ENCODE measurements at regions not wholly inside any gene's neighbourhood (a gene's known extent, or its start where the extent isn't known, plus 50 kb on each side); places are given as distances from the start of the nearest gene placed in this dataset.

DNA sequence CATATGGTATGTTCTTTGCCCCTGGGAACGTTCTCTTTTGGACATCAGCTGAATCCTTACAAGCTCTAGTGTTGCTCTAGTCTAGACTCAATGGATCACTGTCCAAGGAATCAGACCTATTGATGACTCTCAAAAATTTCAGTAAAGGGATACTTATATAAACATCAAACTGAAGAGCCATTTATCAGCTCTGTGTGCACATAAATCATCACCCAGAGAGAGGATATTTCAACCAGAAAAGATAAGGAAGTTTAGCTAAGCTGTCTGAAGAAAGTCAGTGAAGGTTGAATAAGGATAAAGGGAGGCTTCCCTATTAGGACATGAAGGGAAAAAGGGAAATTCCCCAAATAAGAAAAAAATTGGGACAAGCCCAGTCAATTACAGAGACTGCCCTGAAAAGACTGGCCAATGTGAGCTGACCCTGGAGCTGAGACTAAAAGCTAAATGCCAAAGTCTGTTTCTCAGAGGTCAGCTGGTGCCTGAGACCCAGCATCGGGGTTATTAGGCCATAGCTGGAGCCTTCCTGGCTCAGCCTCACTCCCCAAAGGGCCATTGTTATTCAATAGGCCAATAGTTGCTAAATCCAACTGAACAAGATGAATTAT, 424.1 kb upstream of the THBS1 start:
- no peak for DNase-seq

DNA sequence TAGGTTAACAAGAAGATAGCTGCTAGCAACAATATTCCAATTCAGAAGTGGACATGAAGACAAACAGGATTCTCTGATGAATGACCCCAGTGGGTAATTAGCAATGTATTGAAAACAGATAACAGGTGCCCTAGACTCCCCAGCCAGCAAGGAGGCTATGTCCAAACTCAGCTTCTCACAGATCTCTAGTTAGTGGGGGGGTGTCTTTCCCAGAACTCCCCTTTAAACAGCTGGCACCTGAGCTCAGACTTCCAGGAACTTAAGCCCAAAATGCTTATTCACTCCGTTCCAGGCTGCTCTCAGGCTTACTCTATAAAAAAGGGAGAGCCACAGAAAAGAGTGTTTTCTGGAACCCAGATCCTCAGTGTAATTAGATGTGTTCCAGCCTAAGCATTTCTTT, 423.0 kb upstream of the THBS1 start:
- no peak for DNase-seq

DNA sequence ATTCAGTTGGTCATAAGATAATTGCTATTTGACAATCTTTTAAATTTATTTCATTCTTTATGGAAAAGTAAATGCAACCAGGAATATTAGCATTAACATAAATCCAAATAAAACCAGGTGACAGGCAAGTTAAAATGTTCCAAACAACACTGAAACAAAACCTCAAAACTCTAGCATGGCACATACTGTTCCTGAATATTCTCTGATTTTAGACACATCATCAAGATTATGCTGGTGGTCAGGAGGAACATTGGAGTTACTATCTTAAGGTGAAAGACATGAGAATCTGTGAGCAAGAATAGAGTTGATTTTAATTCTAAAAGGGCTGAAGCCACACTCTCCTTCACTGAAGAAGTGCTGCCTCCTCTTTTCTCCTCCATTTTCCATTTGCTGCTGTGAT, 421.0 kb upstream of the THBS1 start:
- no peak for DNase-seq

DNA sequence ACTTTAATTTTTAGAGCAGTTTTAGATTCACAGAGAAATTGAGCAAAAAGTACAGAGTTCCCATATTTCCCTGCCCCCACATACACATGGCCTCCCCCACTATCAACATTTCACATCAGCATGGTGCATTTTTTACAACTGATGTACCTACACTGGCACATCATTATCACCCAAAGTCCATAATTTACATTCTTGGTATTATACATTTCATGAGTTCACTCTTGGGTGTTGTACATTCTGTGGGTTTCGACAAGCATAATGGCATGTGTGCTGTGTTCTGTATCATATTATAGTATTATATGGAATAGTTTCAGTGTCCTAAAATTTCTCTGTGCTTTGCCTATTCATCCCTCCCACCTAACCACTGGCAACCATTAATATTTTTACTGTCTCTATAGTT, 419.8 kb upstream of the THBS1 start:
- no peak for DNase-seq

DNA sequence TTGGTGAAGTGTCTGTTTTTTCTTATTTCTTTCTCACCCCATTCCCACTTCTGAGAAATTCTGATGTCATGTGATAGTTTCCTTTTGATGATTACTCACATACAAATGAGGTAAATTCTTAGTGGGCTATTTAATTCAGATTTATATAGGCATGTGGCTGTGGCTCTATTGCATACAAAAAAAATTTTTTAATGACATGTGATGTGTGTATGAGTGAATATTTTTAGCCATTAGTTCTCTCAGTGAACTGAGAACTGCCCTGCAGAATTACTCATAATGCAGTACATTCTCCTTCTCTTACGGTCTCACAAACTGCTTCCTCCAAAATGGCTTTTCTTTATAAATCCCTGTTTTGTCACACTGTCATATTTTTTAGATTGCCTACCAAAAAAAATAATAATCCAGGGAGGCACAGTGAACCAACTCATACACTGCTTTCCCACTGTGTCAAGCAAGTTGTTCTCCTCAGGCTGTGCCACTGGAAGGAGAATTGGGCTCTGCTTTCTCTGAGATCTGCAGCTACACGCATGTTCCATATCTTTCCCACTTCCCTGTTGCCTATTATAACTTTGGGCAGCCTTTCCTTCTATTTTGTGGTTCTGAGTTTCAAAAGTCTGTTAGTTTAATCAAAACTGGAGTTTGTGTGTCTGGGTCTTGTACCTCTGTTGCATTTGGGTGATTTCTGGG, 415.7 kb upstream of the THBS1 start:
- DNase-seq, result no peak

DNA sequence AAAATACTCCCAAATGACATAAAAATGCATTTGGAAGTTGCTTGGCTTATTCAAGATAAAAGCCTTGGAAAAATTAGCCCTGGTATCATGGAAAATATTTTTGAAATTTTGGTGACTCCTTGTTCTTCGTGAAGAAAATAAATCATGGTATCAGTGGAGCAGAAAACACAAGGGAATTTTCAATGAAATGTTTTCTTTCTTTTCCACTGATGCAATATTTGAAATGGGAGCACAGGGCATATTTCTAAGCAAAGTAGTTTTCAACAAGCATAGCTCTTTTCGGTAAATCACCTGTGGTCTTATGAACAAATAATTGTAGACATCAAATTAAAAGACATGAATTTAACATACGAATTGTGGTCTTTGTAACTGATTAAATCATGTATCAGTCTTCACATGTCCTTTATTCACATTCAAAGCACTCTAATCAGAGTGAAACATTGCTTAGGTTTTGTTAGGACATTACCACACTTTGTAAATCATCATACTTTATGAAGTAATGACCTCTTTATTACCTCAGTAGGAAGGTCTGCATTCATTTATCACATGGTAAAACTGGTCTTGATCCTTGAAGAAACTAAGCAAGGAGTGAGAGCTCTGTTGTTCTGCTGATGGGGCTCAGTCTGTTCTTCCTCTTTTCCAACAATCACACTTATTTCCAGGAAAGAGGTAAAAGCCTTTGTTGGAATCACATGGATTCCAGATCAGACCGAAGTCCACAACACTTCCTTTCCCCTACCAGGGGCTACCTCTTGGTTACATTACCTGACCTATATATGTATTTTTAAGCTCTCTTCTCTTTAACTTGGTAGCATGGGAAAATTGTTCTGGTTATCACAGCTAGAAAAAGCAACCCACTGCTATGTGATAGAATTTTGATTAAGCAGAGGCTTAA, 413.5 kb upstream of the THBS1 start:
- no peak for DNase-seq

DNA sequence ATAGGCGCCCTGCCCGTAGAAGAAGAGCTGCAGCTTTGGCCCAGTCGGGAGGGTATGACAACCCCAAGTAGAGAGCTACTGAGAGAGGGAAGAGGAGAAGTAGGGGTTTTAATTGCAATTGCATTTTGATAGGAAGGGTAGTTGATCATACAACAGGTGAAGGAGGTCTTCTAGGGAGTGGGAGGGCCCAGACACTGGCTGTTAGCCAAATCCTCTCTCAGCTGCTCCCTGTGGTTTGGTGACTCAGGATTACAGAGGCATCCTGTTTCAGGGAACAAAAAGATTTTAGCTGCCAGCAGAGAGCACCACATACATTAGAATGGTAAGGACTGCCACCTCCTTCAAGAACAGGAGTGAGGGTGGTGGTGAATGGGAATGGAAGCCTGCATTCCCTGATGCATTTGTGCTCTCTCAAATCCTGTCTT, 408.9 kb upstream of the THBS1 start:
- DNase-seq, result peak in 1 of 5 donors; percentile 20

DNA sequence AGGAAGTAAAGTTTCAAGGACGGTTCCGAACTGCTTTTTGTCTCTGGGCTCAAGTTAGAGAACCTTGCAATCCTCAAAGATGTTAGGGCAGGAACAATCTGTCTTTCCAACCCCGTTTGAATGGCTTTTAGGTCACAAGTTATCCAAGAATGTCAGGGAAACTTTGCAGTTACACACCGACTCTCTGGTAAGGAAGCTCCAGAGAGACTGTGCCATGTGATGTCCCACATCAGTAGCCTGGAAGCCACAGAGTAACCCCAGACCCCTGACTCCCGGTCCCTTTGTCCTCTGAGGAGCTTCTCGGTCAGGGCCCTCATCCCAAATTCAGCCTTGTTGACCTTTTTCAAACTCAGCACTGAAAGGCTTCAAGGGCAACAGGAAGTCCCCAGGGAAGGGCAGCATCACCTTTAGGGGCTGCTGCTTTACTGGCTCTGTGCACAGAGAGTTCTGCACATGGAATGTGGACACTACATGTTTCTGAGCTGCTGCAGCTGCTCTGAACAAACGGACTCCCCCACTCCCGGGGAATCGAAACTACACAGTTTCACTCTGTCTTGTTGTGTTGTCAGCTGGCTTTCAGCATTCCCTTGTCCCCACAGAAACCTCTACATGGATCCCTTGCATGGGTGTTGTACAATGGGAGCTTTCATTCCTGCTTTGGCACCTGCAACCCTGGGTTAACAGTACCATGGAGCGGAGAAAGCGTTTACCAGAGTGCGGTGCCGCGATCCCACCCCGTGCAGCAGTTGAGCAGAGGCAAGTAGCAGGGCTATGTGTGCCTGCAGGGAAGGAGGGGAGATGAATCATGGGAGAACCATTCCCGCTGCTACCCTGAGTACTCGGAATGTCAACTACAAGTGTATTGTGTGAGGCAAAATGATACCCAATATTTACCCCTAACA, 408.2 kb upstream of the THBS1 start:
- DNase-seq, result no peak

DNA sequence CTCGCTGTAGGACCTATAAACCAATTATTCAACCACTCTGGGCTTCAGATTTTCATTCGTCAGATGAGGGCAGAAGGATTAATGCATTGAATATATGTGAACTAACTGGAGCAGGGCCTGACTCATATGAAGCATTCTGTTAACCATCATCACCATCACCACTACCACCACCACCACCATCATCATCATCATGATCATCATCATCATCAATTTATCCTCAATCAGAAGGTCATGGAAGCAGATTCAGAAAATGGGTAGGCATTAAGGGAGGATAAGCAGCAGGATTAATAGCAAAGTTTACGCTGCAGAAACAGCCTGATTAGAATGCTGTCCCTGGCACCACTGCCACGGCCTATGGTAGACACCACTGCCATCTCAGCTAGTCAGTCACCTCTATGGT, 407.5 kb upstream of the THBS1 start:
- no peak for DNase-seq

DNA sequence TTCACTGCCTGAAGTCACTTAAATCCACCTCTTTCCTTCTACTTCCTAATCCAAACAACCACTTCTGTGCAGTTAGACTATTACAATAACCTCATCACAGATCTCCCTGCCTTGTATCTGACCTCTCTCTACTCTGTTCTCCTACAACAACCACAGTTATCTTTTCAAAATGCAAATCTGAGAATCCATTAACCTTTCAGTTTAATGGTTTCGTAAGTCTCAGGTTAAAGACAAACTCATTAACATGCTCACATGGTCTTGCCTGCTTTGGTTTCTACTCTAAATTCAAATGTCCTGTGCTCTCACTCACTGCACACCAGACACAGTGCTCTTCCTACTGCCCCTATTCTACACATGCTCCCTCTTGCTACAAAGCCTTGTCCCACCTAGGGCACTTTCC, 406.5 kb upstream of the THBS1 start:
- DNase-seq, result no peak

DNA sequence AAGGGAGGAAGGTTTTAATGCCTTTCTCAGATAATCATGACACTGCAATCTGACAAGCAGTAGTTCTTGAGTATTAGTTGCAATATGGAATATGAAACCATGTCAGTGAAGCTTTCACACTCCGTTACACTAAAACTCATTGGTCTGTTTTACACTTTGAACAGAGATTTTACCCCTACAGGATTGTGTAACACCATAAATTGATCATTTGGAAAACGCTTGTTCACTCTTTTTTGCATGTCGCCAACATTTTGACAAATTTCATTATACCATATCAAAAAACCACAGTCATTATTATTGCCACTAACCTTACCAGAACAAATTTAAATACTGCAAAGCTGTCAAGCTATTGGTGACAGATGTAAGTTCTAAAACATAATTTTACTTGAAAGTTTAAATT, 404.8 kb upstream of the THBS1 start:
- DNase-seq, result no peak

DNA sequence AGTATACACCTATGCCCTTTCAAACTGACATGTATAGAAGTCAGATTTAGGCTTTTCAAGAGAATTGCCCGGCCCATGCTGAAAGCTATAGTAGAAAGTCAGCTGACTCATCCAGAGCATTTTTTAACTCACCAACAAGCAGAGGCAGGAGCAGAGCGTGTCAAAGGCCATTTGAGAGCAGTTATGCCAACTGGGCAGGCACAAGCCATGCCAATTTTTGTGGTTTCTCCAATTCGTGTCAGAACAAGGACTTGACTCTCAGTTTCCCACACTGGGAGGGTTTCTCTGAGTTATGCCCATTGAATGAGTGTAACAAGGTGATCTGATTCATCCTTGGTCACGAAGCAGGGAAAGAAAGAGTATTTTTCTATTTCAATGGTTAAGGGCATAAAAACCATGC, 403.3 kb upstream of the THBS1 start:
- no peak for DNase-seq

DNA sequence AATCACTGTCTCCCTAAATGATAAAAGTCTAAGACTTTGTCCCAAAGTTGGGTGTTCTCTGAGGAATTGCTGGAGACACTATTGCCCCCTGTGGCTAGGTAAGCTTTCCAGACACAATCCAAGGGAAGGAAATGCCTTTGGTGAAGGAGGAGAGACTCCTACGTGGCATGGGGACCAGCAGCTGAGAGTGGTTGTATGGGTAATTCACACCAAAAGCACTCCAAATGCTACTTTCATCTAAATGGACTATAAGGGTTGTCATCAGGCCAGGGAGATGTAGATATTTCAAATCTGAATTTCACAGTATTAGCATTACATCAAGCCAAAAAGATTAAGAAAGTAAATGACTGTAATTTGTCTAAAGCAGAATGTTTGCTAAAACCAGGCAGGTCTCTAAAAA, 400.8 kb upstream of the THBS1 start:
- no peak for DNase-seq

DNA sequence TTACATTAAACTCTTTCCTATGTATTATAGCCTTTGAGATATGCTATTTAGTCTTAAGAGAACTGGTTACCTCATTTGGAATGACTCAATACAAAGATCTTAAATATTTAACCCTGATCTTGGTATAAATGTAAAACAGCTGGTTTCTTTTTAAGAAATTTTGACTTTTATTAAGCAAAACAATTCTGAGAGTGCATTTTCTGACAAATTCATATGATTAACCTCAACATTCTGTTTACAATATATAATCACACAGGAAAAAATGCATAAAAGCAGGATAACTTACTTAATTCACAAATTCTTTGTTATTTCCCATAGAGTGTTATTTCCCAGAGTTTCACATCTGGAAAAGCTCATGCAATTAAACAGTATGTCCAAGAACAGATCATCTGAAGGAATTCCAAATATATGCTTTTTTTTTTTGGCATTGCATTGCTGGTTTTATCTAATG, 400.4 kb upstream of the THBS1 start:
- no peak for DNase-seq

DNA sequence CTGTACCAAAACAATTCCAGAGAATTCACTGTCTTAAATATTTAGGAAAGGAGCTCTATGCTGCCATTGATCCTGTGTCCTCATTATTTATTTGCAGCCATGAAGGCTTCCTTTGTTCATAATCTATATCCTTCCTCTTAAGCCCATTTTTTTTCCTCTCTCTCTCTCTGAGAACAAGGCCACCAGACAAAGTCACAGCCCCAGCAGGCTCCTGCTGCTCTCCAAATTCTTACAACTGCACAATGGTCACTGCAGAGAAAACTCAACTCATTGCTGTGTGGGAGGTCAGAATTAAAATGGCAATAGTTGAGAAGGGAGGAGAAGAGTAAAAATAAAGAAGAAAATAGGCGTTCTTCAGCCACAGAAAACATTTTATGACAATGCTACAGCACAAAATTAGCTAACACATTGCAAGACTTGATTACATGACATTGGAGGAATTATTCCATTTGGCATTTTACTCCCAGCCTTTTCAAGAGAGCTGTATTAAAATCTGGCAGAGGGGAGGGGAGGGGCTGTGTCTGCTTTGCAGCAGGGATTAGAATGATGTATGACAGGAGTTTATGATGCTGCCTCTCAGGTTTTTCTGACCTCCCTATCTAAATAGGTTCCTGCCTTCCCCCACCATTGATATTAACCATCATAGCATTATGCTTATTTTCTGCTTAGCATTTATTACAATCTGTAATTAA, 399.7 kb upstream of the THBS1 start:
- no peak for DNase-seq

DNA sequence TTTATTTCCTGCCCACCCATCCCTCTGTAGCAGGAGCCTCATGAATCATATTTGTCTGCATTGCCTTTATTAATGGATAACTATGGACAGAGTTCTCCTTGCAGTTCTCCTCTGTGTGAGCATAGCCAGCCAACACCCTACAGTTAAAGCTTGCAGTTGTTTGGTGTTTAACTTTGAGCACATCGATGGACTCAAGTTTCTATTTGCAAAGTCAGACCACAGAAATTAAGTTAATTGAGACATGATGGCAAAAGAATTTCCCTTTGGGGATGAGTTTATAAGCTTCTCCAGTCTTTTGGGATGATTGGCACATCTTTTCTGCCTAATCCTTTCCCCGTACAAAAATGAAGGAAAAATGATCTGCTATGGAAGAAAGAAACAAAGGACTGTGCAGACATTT, 398.9 kb upstream of the THBS1 start:
- no peak for DNase-seq

DNA sequence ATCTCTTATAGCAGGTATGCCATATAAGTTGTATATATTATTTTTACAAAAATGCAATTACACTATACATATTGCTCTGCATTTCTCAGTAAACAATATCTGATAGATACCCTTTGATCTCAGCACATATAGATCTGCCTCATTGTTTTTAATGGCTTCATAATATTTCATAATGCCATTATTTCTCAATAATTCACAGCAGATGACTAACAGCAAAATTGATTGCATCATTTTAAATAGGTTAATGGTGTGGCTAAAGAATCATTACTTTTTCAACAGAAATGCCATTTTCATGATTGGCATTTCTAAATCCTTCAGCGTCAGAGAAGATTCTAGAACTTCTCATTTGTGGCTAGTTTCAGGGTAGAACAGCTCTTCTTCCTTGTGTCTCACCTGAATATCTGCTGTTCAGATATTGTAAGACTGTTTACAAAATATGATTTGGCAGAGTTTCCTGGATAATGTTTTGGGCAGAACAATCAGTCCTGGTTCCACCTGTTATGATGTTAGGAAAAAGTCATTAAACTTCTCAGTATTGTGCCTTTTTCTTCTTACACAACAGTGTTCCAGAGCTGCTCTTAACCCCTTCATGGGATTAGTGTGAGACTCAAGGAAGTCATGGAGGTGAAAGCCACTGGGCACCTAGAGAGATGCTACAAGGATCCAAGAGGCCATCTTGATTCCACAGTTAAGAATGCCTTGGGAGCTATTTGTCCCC, 397.6 kb upstream of the THBS1 start:
- no peak for DNase-seq

DNA sequence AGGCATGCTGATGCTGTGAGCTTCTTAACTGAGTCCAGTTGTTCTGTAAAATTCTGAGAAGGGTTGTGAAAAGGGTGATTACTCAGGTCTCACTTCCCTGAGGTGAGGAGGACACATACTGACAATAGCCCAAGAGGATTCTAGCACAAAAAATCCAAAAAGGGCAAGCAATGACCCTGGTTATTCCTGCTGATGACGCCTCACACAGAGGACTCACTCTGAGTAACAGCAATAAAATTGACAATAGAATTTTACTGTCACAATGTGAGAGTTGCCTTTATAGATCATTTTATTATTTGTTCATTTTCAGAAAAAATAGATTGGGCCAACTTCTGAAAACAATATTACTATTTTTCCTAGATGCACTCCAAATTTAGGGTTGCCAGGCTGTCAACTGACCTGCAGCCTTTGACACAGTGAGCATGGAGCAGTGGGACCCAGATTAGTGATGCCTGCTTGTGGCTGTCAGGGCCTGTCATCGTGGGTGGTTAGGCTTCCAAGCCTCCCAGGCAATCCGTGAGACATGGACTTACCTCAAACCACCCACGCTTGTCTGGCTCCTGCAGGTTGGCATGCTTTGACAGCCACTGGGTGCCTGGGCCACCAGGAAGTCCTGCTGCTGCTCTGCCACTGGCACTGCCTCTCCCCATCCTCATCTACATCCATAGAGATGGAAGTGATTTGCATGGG, 396.0 kb upstream of the THBS1 start:
- no peak for DNase-seq

DNA sequence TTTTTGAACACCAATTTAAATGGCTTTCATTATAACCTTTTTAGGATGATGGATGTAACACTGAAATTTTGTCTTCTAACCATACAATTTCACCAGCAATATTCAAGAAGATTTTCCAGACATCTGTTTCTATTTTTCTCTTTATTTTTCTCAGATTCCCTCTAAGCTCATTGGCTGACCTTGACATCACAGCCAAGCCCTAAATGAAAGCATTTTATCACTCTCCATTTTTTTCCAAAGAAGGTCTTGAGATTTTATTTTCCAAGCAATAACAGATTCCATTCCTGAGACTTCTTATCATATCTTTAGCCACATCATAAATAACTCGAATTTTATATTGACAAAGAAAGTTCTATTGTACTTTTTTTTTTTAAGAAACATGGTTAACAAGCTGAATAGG, 392.6 kb upstream of the THBS1 start:
- no peak for DNase-seq

DNA sequence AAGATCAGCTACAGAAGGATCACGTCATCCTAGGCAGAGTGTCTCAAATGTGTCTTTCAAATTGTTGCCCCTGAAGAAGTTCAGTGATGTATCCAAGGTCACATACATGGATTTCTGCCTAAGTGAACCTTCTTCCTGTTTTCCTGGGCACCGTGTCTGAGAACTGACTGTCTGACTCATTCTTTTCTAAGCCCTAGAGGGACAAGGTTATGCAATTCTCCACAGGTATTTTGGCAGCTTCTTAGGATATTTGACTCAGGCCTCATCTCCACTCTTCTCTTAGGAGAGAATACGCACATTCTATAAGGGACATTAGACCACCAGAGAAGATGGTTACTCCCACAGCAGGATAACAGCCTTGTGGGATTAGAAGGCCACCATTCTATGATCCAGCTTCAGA, 391.9 kb upstream of the THBS1 start:
- DNase-seq, result no peak

DNA sequence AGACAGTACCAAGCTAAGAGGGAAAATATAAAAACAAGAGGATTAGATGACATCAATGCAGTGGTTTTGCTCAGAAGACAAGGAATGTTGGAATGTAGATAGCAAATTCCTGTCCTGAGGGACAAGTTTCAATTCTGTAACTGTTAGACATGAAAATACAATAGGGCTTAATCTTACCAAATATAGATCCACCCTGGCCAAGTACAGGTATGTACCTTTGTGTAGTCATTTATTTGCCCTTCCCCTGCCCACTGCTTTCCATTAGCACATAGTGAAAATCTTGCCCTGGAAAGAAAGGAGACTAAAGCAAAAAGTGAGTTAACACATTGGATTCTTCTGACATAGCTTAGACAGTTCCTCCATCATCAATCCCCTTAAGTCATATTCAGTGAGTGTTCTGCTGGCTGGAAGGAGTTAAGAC, 389.0 kb upstream of the THBS1 start:
- DNase-seq, result no peak

Data from T-helper 1 cell (primary cell).